ENCODE measurements at regions not wholly inside any gene's neighbourhood (a gene's known extent, or its start where the extent isn't known, plus 50 kb on each side); places are given as distances from the start of the nearest gene placed in this dataset.

DNA sequence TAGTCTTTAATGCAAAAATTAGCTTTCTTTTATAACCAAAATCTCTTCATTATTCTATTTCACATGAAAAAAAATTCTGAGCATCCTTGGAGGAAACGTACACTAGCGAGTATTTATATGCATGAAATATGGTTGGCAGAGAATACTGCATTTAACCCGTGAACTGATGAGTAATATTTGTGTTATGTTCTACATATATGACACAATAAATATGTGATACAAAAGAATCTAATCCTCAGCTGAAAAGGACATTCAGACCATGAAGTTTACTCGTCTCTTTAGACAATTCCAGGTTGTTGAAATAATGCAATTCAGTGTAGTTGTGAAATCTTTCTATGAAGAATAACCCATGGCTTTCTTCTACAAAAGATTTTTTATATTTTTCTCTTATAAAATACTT is 524.8 kb upstream of the MAN1A1 start:
- DNase-seq (ENCODE audit: low read depth) = no peak
- no peak overlapping the region for H3K4me3 ChIP-seq (ENCODE audit: low read depth, low read length)
- no peak for TF ChIP-seq CTCF (IDR thresholded peaks at IDR 0.05; ENCODE audit: insufficient read depth, low read depth, low read length, missing control alignments)

DNA sequence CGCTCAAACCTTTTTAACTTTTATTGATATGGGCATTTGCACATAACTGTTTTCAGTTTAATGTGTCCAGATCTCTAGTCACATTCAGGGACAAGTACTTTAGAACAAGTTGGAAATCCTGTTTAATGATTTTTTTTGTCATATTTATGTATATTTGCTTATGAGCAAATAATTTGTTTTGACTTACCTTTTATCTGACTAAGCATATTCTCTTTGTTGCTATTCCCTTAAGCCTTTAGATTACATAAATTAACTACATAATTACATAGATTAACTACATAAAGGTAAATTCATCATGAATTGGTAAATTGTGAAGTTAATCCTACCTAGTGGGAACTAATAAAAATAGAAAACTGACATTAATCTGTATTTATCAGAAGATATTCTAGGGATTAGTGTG is 523.5 kb upstream of the MAN1A1 start:
- H3K4me3 ChIP-seq (ENCODE audit: low read depth, low read length) = no peak overlapping the region
- no peak for TF ChIP-seq CTCF (IDR thresholded peaks at IDR 0.05; ENCODE audit: insufficient read depth, low read depth, low read length, missing control alignments)
- no peak for DNase-seq (ENCODE audit: low read depth)

DNA sequence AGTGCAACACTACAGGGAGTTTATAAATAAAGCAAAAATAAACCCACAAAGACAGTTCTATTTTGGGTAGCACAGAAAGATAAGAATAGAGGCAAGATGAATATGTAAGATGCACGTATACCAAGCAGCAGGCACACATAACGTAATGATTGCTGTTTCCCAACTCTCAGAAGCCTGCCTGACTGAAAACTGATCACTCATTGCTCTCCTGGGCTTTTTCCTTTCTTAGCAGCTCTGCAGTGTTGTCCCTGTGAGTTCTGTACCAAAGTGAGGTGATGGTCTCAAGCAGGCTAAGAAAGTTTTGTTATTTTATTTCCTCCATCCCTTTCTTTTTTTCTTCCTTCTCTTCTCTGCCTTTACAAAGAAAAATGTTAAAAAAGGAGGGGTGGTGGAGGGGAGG is 522.0 kb upstream of the MAN1A1 start:
- no peak for TF ChIP-seq CTCF (IDR thresholded peaks at IDR 0.05; ENCODE audit: insufficient read depth, low read depth, low read length, missing control alignments)

GRCh38 chr6:119865466-119866350 is 516.1 kb upstream of the MAN1A1 start:
- TF ChIP-seq CTCF (IDR thresholded peaks at IDR 0.05; ENCODE audit: insufficient read depth, low read depth, low read length, missing control alignments) = no peak
- no peak for DNase-seq (ENCODE audit: low read depth)
- H3K4me3 ChIP-seq (ENCODE audit: low read depth, low read length) = no peak overlapping the region

More for the DNA sequence above, 522.0 kb upstream of the MAN1A1 start:
- no peak overlapping the region for H3K4me3 ChIP-seq (ENCODE audit: low read depth, low read length)
- no peak for DNase-seq (ENCODE audit: low read depth)

- DNase-seq (ENCODE audit: low read depth) = no peak
- no peak overlapping the region for H3K4me3 ChIP-seq (ENCODE audit: low read depth, low read length)
- no peak for TF ChIP-seq CTCF (IDR thresholded peaks at IDR 0.05; ENCODE audit: insufficient read depth, low read depth, low read length, missing control alignments)
Observed at GRCh38 chr6:119862719-119863118, 513.2 kb upstream of the MAN1A1 start.

DNA sequence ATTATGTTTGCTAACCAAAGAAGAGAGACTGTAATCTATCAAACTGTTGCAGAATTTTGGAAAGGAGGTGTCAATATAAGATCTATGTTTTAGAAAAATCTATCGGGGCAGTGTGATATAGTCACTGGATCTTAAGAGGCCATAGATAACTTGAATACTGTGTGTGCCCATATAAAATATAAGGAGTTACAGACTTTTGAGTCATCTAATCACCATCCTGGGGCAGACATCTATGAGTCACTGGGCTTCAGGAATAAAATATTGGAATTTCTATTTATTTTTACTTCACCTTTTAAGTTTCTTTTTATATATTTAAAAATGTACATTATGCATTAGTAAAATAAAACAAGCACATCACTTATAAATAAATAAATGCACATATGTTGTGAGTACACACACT is 509.3 kb upstream of the MAN1A1 start:
- TF ChIP-seq CTCF (IDR thresholded peaks at IDR 0.05; ENCODE audit: insufficient read depth, low read depth, low read length, missing control alignments) = no peak
- no peak for DNase-seq (ENCODE audit: low read depth)
- no peak overlapping the region for H3K4me3 ChIP-seq (ENCODE audit: low read depth, low read length)

DNA sequence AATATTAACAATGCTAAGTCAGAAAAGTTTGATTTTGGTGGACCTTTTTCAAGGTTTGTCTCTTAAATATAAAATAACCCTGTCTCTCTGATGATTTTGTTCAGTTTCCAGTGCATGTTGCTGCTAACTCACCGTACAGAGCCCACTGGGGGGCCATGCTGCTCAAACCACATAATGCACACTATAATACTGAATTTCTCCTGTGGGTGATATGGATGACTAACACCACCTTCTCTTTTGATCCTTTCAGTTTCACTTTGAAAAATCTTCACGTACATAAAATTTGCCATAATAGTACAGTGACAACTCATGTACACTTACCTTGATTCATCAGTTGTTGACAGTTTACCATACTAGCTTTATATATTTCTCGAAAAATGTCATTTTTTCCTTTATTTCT is 506.6 kb upstream of the MAN1A1 start:
- H3K4me3 ChIP-seq (ENCODE audit: low read depth, low read length) = no peak overlapping the region
- no peak for TF ChIP-seq CTCF (IDR thresholded peaks at IDR 0.05; ENCODE audit: insufficient read depth, low read depth, low read length, missing control alignments)
- DNase-seq (ENCODE audit: low read depth) = peak; percentile 10

Data from GM12865 (cell line).